ENCODE measurements at regions not wholly inside any gene's neighbourhood (a gene's known extent, or its start where the extent isn't known, plus 50 kb on each side); places are given as distances from the start of the nearest gene placed in this dataset.

- no peak for DNase-seq
These were observed 493.0 kb downstream of the TLL1 start for GRCh38 chr4:166366012-166366411.

- DNase-seq, result no peak
These were observed 504.5 kb downstream of the TLL1 start for GRCh38 chr4:166377578-166377977.

- DNase-seq, result no peak
These were observed 513.7 kb downstream of the TLL1 start for GRCh38 chr4:166386491-166387360.

GRCh38 chr4:166391501-166391900, 518.5 kb downstream of the TLL1 start:
- no peak for DNase-seq

- no peak for DNase-seq
These were observed 526.0 kb downstream of the TLL1 start for GRCh38 chr4:166399021-166399420.

GRCh38 chr4:166400270-166400894, 527.3 kb downstream of the TLL1 start:
- no peak for DNase-seq

- no peak for DNase-seq
These were observed 540.3 kb downstream of the TLL1 start for GRCh38 chr4:166413356-166413755.

GRCh38 chr4:166414431-166414830, 541.4 kb downstream of the TLL1 start:
- DNase-seq, result no peak

GRCh38 chr4:166415749-166416148, 542.7 kb downstream of the TLL1 start:
- DNase-seq, result no peak

- DNase-seq, result no peak
These were observed 548.6 kb downstream of the TLL1 start for GRCh38 chr4:166421556-166422156.

- no peak for DNase-seq
These were observed 549.4 kb downstream of the TLL1 start for GRCh38 chr4:166422475-166422874.

- no peak for DNase-seq
These were observed 553.3 kb downstream of the TLL1 start for GRCh38 chr4:166426300-166426863.

GRCh38 chr4:166432125-166432524, 559.1 kb downstream of the TLL1 start:
- no peak for DNase-seq

GRCh38 chr4:166432842-166433241, 559.8 kb downstream of the TLL1 start:
- DNase-seq, result no peak

GRCh38 chr4:166435449-166435848, 562.4 kb downstream of the TLL1 start:
- no peak for DNase-seq

- DNase-seq, result no peak
These were observed 585.7 kb downstream of the TLL1 start for GRCh38 chr4:166458756-166459155.

- DNase-seq, result no peak
These were observed 586.6 kb downstream of the TLL1 start for GRCh38 chr4:166459621-166460020.

- no peak for DNase-seq
These were observed 587.9 kb downstream of the TLL1 start for GRCh38 chr4:166460769-166461550.

GRCh38 chr4:166481055-166481454, 608.0 kb downstream of the TLL1 start:
- DNase-seq, result no peak

GRCh38 chr4:166481739-166482138, 608.7 kb downstream of the TLL1 start:
- no peak for DNase-seq

- DNase-seq, result no peak
These were observed 609.7 kb downstream of the TLL1 start for GRCh38 chr4:166482758-166483157.

- no peak for DNase-seq
These were observed 618.6 kb downstream of the TLL1 start for GRCh38 chr4:166491635-166492034.

GRCh38 chr4:166493924-166494345, 620.9 kb downstream of the TLL1 start:
- no peak for DNase-seq
